ENCODE measurements at regions not wholly inside any gene's neighbourhood (a gene's known extent, or its start where the extent isn't known, plus 50 kb on each side); places are given as distances from the start of the nearest gene placed in this dataset.

DNA sequence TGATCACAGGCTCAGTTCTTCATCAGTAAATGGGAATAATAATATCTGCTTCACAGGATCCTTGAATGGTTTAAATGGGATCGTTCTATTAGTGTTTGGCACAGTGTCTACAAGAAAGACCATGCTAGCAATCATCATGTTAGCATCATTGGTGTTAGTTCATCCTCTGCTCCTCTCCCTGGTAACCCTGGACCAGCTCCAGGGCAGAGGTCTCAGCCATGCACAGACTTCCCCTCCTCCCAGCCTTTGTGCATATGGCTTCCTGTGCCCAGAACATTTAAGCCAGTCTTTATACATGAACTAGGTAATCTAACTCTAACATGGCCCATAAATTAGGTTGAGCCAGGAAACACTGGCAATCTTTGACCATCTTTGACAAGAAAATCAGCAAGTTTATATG, 180.2 kb downstream of the EPM2A start:
- no peak for DNase-seq
- intact Hi-C loops (cut with micrococcal nuclease; ENCODE audit: unreplicated experiment) = no loop called here
- CTCF ChIA-PET = no interaction called here

DNA sequence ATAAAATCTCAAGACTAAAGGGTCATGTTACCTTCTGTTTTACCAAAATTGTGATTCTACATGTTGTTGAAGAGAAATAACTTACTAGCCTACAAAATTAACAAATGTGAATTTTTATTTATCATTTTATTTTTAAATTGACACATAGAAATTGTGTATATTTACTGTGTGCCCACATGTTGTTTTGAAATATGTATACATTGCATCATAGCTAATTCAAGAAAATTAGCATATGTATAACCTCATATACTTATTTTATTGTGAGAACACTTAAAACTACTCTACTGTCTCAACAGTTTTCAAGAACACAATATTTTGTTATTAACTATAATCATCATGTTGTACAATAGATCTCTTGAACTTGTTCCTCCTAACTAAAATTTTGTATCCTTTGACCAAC, 177.8 kb downstream of the EPM2A start:
- POLR2A ChIA-PET = no interaction called here
- Mint-ChIP-seq H3K9me3 (ENCODE audit: unreplicated experiment) (no peaks in the 10 kb centered on the region), H3K27me3 (ENCODE audit: insufficient read depth, unreplicated experiment) (no peaks in the 10 kb centered on the region), H3K27ac (ENCODE audit: unreplicated experiment) (no peak overlapping the region), H3K4me1 (ENCODE audit: low read depth, unreplicated experiment) (no peaks in the 10 kb centered on the region), H3K36me3 (ENCODE audit: insufficient read depth, unreplicated experiment) (no peaks in the 10 kb centered on the region), H3K4me3 (ENCODE audit: unreplicated experiment) (no peak overlapping the region)
- Histone ChIP-seq H3K9me3 (no peaks in the 10 kb centered on the region), H3K4me3 (ENCODE audit: low read depth, low read length) (no peak overlapping the region), H3K36me3 (ENCODE audit: control insufficient read depth, insufficient read depth, low read length) (no peaks in the 10 kb centered on the region), H3K4me1 (no peaks in the 10 kb centered on the region), H3K27me3 (replicated peaks; ENCODE audit: control insufficient read depth, insufficient read depth, low read length) (no peaks in the 10 kb centered on the region)
- no TSS peak for BruUV-seq (replicated peaks)
- TF ChIP-seq, protein P1, sequence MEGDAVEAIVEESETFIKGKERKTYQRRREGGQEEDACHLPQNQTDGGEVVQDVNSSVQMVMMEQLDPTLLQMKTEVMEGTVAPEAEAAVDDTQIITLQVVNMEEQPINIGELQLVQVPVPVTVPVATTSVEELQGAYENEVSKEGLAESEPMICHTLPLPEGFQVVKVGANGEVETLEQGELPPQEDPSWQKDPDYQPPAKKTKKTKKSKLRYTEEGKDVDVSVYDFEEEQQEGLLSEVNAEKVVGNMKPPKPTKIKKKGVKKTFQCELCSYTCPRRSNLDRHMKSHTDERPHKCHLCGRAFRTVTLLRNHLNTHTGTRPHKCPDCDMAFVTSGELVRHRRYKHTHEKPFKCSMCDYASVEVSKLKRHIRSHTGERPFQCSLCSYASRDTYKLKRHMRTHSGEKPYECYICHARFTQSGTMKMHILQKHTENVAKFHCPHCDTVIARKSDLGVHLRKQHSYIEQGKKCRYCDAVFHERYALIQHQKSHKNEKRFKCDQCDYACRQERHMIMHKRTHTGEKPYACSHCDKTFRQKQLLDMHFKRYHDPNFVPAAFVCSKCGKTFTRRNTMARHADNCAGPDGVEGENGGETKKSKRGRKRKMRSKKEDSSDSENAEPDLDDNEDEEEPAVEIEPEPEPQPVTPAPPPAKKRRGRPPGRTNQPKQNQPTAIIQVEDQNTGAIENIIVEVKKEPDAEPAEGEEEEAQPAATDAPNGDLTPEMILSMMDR (IDR thresholded peaks at IDR 0.05; ENCODE audit: insufficient read depth in 1 of 2, low read depth in 1 of 2, low read length in 1 of 2, severe bottlenecking in 1 of 2, unreplicated experiment in 1 of 2) = no peak
- intact Hi-C loops (cut with micrococcal nuclease; ENCODE audit: unreplicated experiment) = no loop called here
- DNase-seq = no peak
- CTCF ChIA-PET = no interaction called here

More for the DNA sequence above, 180.2 kb downstream of the EPM2A start:
- POLR2A ChIA-PET = no interaction called here
- Histone ChIP-seq H3K4me3 (ENCODE audit: low read depth, low read length) (no peak overlapping the region), H3K9me3 (no peaks in the 10 kb centered on the region), H3K36me3 (ENCODE audit: control insufficient read depth, insufficient read depth, low read length) (no peaks in the 10 kb centered on the region), H3K4me1 (no peaks in the 10 kb centered on the region), H3K27me3 (replicated peaks; ENCODE audit: control insufficient read depth, insufficient read depth, low read length) (no peaks in the 10 kb centered on the region)
- H3K27me3 Mint-ChIP-seq (ENCODE audit: insufficient read depth, unreplicated experiment) = no peaks in the 10 kb centered on the region
- no peak overlapping the region for H3K4me3 Mint-ChIP-seq (ENCODE audit: unreplicated experiment)
- BruUV-seq (replicated peaks) = no TSS peak
- H3K4me1 Mint-ChIP-seq (ENCODE audit: low read depth, unreplicated experiment) = no peaks in the 10 kb centered on the region
- H3K9me3 Mint-ChIP-seq (ENCODE audit: unreplicated experiment) = no peaks in the 10 kb centered on the region
- H3K36me3 Mint-ChIP-seq (ENCODE audit: insufficient read depth, unreplicated experiment) = no peaks in the 10 kb centered on the region
- H3K27ac Mint-ChIP-seq (ENCODE audit: unreplicated experiment) = no peak overlapping the region
- TF ChIP-seq, protein P1 (IDR thresholded peaks at IDR 0.05; ENCODE audit: insufficient read depth in 1 of 2, low read depth in 1 of 2, low read length in 1 of 2, severe bottlenecking in 1 of 2, unreplicated experiment in 1 of 2) = no peak

DNA sequence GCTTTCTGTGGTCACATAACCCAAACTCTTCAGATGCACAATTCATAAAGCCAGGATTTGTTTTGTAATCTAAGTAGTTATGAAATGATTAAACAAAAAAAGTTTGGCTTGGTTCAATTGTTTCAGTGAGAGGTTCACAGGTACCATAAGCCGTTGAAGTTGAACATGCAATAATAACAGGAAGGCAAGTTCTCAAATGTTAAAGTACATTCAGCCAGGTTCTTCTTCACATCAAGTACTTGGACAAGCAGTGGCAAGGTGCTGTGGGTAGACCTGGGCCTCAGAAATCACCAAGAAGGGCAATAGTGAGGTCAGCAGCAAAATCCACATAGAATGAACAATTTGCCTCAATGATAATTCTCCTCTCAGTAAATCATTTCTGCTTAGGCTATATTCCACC, 175.5 kb downstream of the EPM2A start:
- Mint-ChIP-seq H3K4me1 (ENCODE audit: low read depth, unreplicated experiment) (no peaks in the 10 kb centered on the region), H3K27ac (ENCODE audit: unreplicated experiment) (no peak overlapping the region), H3K27me3 (ENCODE audit: insufficient read depth, unreplicated experiment) (no peaks in the 10 kb centered on the region), H3K9me3 (ENCODE audit: unreplicated experiment) (no peaks in the 10 kb centered on the region), H3K4me3 (ENCODE audit: unreplicated experiment) (no peak overlapping the region), H3K36me3 (ENCODE audit: insufficient read depth, unreplicated experiment) (no peaks in the 10 kb centered on the region)
- ChIA-PET POLR2A (no interaction called here), CTCF (no interaction called here)
- BruUV-seq (replicated peaks) = no TSS peak
- intact Hi-C loops (cut with micrococcal nuclease; ENCODE audit: unreplicated experiment) = no loop called here
- Histone ChIP-seq H3K9me3 (no peaks in the 10 kb centered on the region), H3K4me3 (ENCODE audit: low read depth, low read length) (no peak overlapping the region), H3K36me3 (ENCODE audit: control insufficient read depth, insufficient read depth, low read length) (no peaks in the 10 kb centered on the region), H3K27me3 (replicated peaks; ENCODE audit: control insufficient read depth, insufficient read depth, low read length) (no peaks in the 10 kb centered on the region), H3K4me1 (no peaks in the 10 kb centered on the region)
- no peak for DNase-seq
- TF ChIP-seq, protein P1 (IDR thresholded peaks at IDR 0.05; ENCODE audit: insufficient read depth in 1 of 2, low read depth in 1 of 2, low read length in 1 of 2, severe bottlenecking in 1 of 2, unreplicated experiment in 1 of 2) = no peak
